ENCODE measurements at regions not wholly inside any gene's neighbourhood (a gene's known extent, or its start where the extent isn't known, plus 50 kb on each side); places are given as distances from the start of the nearest gene placed in this dataset.

GRCh38 chr20:17795003-17795402 lies 95.2 kb downstream of the BANF2 start (continued):
- TF ChIP-seq, protein P1, sequence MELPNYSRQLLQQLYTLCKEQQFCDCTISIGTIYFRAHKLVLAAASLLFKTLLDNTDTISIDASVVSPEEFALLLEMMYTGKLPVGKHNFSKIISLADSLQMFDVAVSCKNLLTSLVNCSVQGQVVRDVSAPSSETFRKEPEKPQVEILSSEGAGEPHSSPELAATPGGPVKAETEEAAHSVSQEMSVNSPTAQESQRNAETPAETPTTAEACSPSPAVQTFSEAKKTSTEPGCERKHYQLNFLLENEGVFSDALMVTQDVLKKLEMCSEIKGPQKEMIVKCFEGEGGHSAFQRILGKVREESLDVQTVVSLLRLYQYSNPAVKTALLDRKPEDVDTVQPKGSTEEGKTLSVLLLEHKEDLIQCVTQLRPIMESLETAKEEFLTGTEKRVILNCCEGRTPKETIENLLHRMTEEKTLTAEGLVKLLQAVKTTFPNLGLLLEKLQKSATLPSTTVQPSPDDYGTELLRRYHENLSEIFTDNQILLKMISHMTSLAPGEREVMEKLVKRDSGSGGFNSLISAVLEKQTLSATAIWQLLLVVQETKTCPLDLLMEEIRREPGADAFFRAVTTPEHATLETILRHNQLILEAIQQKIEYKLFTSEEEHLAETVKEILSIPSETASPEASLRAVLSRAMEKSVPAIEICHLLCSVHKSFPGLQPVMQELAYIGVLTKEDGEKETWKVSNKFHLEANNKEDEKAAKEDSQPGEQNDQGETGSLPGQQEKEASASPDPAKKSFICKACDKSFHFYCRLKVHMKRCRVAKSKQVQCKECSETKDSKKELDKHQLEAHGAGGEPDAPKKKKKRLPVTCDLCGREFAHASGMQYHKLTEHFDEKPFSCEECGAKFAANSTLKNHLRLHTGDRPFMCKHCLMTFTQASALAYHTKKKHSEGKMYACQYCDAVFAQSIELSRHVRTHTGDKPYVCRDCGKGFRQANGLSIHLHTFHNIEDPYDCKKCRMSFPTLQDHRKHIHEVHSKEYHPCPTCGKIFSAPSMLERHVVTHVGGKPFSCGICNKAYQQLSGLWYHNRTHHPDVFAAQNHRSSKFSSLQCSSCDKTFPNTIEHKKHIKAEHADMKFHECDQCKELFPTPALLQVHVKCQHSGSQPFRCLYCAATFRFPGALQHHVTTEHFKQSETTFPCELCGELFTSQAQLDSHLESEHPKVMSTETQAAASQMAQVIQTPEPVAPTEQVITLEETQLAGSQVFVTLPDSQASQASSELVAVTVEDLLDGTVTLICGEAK (IDR thresholded peaks at IDR 0.05), result peak; percentile 70
- TF ChIP-seq, protein P1 (CRISPR knock-in tag; IDR thresholded peaks at IDR 0.05), result peak; percentile 99
- 0 out of 2 replicates have a peak, but pooled peaks have one; percentile 1 for TF ChIP-seq SP4 (CRISPR knock-in tag; IDR thresholded peaks at IDR 0.05)
- TF ChIP-seq, protein P2, sequence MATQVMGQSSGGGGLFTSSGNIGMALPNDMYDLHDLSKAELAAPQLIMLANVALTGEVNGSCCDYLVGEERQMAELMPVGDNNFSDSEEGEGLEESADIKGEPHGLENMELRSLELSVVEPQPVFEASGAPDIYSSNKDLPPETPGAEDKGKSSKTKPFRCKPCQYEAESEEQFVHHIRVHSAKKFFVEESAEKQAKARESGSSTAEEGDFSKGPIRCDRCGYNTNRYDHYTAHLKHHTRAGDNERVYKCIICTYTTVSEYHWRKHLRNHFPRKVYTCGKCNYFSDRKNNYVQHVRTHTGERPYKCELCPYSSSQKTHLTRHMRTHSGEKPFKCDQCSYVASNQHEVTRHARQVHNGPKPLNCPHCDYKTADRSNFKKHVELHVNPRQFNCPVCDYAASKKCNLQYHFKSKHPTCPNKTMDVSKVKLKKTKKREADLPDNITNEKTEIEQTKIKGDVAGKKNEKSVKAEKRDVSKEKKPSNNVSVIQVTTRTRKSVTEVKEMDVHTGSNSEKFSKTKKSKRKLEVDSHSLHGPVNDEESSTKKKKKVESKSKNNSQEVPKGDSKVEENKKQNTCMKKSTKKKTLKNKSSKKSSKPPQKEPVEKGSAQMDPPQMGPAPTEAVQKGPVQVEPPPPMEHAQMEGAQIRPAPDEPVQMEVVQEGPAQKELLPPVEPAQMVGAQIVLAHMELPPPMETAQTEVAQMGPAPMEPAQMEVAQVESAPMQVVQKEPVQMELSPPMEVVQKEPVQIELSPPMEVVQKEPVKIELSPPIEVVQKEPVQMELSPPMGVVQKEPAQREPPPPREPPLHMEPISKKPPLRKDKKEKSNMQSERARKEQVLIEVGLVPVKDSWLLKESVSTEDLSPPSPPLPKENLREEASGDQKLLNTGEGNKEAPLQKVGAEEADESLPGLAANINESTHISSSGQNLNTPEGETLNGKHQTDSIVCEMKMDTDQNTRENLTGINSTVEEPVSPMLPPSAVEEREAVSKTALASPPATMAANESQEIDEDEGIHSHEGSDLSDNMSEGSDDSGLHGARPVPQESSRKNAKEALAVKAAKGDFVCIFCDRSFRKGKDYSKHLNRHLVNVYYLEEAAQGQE (IDR thresholded peaks at IDR 0.05; ENCODE audit: borderline replicate concordance in 1 of 2, low read depth in 1 of 2, low read length in 2 of 2), result no peak

Measured in HepG2 (cell line).